ENCODE measurements at regions not wholly inside any gene's neighbourhood (a gene's known extent, or its start where the extent isn't known, plus 50 kb on each side); places are given as distances from the start of the nearest gene placed in this dataset.

DNA sequence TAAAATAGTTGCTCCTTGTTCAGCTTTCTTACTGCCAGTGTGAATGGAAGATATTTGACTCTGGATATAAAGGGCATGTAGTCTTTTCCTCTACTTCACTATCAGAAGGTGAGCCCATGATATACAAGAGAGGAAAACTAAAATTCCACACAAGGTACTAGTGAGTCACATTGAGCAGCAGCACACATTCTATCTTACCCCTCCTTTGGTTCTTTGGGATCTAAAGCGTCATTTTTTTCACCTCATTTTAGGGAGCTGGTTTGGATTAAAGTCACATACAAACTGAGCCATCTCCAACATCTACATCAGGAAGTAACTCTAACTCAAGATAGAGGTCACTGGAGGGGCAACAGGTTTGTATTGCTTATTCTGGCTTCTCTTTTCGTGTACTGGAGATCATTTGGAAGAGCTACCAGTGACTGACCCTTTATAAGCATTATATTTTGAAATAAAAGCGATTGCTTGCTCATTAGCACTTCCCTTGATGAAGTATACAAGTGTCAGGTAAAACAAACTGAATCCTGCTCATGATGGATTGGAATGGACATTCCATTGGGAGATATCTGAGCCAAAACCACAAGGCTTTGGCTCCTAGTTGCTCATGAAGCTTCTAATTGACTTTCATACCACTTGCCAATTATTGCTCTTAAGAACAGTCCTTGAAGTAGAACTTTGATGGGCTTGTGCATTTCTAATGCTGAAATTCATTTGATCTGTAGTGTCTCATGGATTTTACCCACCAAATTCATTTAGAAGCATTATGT, 124.1 kb downstream of the SPCS3 start:
- DNase-seq, result no peak

DNA sequence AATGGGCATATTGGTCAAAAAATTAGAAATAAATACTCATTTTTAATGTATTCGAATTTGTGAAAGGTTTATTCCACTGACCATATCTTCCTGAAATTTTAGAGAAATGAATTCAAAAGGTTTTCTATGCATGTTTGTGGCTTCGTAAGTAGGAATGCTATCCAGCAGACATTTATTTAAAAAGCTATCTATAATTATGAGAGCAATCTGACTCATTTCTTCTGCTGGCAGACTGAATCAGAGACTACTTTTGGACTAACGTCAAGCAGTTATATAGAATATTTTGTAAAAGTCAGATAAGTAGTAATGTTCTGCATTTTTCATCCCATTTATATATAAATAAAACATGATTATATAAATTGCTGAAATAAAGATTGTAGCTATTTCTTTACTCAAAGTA, 125.0 kb downstream of the SPCS3 start:
- no peak for DNase-seq

DNA sequence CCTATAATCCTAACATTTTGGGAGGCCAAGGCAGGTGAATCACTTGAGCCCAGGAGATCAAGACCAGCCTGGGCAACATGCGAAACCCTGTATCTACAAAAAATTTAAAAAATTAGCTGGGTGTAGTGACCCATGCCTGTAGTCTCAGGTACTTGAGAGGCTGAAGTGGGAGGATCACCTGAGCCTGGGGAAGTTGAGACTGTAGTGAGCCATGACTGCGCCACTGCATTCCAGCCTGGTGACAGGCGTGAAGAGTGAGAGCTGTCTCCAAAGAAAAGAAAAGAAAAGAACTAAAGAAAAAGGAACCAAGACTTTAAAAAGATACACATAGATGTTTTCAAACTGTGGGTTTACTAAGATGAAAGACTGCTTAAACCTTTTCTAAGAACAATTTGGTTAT, 129.0 kb downstream of the SPCS3 start:
- DNase-seq, result no peak

DNA sequence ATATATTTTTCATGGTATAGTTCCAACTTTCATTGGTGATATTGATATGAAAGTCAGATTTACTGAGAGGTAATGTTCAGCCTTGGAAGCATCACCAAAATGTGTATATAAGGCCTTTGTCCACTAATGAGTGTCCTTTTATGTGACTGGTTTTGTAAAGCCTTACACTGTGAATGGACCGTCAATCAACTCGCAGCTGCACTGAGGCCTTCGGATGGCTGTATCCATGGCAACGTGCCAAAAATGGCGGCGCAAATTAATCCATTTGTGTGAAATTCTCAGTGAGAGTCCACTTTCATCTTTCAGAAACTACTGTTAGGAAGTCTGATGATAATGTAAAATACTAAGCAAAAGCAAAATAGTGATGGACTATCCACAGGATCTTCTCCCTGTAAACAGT, 131.7 kb downstream of the SPCS3 start:
- no peak for DNase-seq

DNA sequence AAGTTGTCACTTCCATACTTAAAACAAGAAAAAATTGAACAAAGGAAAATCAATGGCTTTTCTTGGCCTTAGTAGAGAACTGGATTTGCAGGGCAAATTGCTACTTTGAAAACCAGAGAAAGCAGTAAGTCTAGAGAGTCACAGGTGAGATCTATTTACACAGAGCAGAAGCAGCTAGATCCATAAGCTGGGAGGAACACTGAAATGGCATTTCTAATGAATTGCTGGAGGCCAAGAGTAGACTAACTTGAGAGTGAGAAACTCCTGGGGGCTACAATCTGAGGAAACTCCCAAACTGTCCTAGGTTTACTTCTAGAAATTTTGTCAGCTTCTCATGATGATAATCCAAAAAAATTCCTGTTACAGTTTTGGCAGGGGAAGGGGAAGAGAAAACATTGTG, 133.3 kb downstream of the SPCS3 start:
- DNase-seq, result no peak

DNA sequence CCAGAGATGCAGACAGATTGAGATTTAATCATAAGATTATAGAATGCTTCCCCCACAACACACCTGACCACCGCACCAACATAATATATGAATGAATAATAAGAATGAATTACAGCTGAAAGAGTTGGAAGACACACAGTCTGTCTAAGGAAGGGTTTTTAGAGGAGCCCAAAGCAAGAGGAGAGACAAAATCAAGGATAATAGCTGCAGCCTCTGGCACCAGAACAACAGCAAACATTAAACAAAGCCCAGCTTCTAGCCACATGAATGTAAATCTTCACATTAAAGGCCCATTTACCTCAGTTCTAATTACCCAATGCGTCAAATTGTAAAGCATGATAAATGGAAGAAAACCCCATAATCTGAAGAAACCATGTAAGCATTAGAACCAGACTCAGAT, 133.9 kb downstream of the SPCS3 start:
- no peak for DNase-seq

DNA sequence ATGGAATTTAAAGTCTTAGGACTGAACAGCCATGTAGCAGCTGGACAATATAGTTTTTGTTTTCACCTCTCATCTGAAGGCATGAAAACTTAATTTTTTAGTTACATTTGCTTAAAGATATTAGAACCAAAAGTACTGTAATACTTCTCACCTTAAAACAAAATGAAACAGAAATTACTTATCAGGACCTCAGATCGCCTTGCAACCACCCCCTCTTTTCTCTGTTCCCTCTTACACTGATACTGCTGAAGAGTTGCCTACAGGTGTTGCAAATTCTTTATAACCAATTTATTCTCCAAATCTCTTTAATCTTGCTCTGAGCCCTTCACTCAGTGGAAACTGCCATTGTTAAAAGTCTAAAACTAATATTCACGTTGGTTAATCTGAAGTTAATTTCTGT, 145.0 kb downstream of the SPCS3 start:
- no peak for DNase-seq

DNA sequence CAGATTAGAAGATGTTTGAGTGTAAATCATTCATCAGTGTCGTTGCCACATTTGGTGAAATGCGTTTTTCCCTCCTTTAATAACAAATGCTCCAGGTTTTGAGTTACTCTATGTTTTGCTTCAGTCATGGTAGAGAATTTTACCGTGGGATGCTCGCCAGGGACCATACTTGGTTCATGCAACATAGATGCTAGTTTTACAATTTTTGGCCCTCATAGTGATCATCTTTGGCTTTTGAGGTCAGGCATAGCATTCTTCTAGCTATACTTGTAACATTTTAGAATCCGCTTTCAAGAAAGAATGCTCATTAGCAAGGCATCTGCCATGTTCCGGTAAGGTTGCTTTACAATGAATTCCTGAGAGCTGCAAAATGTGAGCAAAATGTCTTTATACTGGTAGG, 147.2 kb downstream of the SPCS3 start:
- DNase-seq, result no peak

DNA sequence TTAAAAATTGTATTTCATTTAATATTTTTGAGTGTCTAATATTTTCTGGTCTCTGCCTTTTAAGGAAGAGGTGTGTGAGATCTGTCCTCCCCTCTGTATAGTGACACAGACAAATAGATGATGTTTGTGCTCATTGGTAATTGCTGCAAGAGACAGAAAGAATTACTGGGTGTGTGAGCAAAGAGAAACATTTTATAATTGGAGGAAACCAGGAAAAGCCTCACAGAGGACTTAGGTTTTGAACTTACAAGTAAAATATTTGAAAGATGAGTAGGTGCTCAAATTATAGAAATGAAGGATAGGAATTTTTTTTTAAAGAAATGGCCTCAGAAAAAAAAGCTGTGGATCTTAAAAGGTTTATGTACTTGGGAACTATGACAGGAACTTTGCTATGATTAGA, 149.8 kb downstream of the SPCS3 start:
- no peak for DNase-seq

DNA sequence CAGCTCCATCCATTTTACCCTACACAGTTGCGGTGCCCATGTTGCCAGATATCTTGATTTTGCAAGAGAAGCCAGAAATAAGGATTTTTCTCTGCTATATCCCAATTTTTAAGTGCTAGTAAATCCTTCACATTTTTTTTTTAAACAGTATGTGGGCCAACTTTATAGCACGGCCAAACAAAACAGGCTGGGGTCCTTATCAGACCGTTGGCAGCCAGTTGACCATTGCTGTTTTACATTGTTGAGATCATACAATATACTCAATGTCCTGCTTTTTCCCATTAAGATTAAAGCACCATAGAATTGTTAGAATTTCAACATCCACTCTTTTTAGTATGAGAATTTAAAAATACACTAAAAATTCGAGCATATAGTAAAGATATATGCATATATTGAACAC, 150.9 kb downstream of the SPCS3 start:
- DNase-seq, result no peak

DNA sequence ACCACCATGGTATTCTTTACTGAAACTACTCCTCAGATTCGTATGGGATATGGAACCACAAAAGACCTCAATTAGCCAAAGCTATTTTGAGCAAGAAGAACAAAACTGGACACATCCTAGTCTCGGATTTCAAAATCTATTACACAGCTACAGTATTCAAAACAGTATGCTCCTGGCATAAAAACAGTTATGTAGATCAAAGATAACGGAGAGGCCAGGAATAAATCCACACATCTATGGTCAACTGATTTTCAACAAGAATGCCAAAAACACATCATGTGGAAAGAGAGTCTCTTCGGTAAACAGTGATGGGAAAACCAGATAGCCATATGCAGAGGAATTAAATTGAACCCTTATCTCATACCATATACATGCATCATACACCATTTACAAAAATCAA, 155.3 kb downstream of the SPCS3 start:
- no peak for DNase-seq

DNA sequence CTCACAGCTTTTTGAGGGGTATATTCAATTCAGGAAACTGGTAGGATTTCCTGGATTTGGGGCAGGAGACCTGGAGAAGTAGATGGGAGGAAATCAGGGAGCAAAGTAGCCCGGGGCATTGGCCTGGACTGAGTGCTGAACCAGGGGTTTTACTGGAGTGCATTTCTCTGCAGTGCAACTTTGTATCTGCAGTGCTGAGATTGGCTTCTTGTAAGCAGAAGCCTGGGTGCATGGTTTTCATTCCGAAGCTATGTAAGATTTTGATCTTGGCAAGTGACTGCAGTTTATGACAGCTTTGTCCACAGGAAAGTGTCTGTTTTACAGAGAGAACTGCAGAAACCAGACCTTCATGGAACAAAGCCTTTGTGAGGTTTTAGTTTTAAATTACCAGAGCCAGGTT, 158.3 kb downstream of the SPCS3 start:
- no peak for DNase-seq

DNA sequence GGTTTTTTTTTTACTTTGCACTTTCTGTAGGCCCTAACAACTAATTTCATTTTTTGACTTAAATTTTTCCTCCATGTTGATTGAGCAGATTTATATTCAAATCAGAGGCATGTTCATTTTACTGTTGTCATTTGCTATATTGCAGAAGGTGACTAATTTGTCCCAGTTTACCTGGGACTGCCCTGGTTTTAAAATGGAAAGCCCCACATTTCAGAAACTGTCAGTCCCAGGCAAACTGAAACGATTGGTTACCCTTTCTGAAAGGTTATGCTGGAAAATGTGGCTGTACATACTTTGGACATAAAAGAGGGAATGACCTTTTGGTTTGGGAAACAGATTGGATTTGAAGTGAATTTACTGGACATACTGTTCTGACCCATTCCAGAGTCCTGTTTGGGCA, 160.0 kb downstream of the SPCS3 start:
- no peak for DNase-seq

DNA sequence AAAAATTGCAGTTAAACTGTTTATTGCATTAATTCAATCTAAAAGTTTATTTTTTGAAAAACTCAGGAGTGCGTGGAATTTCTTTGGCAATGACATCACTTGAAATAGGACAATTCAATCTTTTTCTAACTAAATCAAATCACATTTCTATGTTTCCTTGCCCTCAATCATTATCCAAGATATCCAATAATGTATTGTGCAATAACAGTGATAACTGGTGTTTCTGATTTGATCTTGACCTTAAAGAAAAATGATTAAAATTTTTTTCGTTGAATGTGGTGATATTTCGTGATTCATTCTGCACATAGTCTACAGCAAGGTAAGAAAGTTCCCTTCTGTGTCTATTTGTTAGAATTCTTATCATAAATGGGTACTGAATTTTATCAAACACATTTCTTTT, 163.2 kb downstream of the SPCS3 start:
- no peak for DNase-seq

DNA sequence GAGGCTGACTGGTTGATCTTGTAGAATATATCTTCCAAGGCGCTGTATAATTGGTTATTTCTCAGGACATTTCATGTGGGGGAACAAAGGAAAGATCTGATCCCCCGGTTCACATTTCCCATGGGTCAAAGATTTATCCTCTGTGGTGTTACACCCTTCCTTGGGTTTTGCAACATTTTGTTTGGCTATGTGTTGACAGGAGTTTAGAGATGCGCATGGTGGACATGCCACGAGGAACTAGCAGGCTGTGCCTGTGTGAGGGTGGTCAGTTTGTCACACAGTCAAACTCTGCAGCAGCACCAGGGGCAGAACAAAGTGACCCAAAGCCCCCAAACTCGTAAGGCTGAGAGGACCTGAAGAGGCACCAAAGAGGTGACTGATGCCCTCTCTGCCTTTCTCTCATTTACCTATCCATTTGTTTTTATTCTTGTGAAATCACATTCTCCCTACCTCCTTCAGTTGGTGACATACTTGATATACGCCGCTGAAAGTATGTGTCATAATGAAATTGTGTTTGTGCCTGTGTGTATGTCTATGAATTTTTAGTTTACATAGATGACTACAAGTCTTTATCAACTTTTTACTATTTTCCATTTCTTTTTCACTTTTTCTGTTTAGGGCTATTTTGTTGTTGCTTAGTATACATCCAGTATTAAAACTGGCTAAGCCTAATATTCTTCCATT, 164.7 kb downstream of the SPCS3 start:
- DNase-seq, result no peak

DNA sequence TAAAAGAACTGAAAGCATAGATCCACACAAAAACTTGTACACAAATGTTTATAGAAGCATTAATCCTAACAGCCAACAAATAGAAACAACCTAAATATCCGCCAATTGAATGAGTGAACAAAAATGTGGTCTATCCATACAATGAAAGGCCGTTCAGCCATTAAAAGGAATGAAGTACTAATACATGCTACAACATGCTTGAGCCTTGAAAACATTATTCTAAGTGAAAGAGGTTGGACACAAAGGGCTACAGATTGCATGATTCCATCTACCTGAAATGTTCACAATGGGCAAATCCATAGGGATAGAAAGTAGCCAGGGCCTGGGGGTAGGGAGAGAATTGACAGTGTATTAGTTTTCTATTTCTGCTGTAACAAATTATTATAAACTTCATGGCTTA, 169.2 kb downstream of the SPCS3 start:
- DNase-seq, result no peak

DNA sequence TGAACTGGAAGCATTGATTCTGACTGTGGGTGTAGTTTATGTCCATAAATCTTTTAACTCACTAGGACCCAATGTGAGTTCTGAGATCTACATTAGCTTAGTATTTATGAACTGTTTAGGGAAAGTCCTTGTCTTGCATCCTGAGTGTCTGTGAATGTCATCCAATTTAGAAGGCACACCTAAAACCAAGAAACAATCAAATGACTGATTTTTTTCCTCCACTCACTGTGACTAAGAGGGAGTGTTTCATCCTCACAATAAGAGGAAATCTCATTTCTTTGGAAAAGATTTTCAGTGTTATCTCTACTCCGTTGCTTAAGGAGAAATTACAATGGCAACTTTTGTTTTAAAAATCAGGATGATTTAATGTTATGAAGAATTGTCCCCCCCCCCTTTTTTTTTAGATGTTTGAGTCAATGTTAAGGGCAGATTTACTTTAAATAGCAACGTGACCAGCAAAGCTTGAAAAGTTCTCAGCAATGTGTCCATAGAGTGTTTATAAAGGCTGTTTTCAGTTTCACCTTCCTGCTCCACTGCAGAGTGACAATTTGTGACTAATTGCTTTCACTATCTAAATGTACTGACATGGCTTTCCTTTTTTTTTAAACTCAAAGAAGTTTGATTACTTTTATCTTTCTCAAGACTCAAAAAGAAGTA, 173.0 kb downstream of the SPCS3 start:
- no peak for DNase-seq

DNA sequence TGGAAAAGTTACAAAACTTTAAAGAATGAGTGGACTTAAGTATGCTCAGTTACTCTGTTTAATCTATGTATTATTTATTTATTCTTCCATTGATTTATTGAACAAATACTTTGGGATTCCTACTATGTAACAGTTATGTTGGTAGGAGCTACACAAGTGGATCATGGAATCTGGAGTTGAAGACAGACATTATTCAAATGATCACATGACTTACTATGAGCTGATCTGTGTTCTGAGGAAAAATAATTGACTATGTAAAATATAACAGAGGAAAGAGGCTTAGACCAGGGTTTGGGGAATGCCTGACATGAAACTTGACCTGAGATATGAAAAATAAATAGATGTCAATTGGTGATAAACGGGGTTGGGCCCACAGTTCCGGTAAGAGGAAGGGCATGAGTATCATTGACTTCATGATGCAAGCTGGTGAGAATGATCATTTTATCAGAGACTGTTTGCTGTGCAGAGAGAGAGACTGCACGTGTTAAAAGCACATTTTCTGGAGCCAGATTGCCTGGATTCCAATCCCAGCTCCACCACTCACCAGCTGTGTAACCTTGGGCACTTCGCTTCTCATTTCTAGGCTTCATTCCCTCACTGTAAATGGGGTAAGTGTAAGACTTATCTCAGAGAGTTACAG, 179.0 kb downstream of the SPCS3 start:
- DNase-seq, result no peak

DNA sequence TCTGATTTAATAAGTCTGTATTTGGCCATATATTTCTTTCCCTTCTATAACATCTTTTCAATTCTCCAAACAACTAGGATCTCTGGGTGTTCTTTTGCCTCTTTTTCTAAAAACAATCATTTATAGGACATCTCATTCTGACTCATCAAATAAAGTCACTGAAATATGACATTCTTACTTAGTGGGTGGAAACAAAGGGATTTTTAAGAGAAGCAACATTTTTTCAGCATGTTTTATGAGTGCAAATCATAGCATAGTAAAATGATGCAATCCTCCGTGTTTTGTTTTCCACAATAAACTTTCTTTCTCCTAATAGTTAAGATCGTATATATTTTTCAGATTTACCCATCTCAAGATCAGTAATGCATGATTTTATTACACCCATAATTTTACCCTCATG, 179.8 kb downstream of the SPCS3 start:
- DNase-seq, result no peak

DNA sequence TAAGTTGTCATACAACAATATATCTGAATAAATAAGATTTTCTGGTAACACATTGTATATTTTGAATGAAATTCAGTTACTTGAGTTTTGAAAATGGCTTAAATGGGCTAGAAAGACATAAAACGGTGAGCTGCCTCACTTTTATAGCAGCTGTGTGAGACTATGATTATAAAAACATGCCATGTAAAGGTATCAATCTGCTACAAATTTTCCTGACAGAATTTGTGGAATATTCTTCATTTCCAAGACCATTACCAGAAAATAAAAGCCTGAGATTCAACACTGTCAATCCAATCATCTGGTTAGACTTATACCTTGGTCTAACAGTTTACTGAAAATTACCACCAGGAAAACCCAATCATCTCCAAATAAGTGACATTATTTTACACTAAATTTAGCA, 181.1 kb downstream of the SPCS3 start:
- DNase-seq, result no peak

DNA sequence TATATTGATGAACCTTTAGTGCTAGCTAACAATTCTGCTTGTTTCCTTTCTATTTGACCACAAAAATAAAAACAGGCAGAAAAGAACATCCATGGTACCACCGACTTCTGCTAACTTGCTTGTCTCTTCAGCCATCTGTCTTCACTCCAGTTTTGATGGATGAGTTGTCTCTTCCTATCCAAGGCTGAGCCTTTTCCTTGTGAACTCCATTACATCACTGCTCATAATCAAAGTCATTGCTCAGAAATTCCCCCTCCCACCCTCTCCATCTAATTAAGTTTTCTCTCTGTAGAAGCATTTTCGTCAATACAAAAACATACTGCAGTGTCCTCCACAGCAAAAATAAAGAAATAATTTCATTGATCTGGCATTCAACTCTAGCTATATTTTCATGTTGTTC, 184.4 kb downstream of the SPCS3 start:
- no peak for DNase-seq

DNA sequence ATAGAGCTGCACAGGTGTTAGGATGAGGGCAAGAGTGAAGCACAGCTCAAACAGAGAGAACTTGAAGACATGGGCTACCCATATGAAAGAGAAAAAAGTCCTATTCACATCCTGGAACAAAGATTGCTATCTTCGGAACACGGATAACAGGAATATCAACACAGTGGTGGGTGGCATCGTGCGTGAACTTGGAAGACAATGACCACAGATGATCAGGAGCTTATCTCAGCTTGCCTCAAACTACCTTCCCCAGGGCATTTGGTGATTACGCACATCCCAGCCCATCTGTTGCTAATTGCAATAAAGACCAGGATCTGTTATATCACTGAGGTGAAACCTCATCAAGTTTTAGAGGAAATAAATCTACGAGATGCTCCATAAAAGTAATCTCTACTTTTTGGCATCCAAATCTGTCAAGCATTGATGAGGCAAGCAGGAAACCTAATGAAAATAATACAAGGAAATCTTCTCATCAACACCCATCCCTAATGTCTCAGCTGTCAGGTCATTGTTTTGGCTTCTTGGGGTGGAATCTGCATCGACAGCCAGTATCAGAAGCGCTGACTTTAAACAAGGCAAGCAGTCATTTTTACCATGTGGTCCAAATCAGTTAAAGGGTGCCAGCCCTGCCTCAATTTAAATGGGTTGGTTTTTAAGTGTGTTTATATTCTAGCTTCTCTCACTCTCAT, 188.2 kb downstream of the SPCS3 start:
- DNase-seq, result no peak

DNA sequence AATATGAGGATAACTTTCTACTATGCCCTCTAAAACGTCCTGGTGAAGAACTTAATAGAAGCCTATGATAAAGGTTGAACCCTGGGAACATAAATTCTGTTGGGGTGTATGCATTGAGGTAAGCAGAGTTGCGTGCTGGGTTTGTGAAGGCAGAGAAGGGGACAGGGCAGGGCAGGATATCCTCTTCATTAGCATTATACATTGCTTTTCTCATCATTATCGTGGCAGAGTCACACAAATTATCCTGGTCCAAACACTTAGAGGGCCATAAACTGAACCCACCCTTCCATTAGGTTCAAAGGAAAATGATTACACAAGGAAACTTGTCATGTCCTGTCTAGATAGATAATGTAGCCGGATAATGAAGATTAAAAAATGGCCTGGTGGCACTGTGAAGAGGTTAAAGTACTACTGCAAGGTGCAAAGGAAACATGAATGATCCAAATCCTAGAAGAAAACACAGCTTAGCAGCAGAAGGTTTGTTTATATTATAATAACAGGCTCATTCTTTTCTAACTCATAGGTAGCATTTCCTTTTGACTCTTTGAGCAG, 189.1 kb downstream of the SPCS3 start:
- DNase-seq, result no peak
